H1 (cell line): ENCODE measurements at regions not wholly inside any gene's neighbourhood (a gene's known extent, or its start where the extent isn't known, plus 50 kb on each side); places are given as distances from the start of the nearest gene placed in this dataset.

Experiments used
- CTCF ChIA-PET: fragments of 300-600 bp; sonication (Branson Sonifier 250); formaldehyde crosslinking; loops from one replicate; lab custom pipeline; 2021; ENCODE audit not compliant: partially characterized antibody; lab: Charles Lee
- POLR2A ChIA-PET: fragments of 300-600 bp; sonication (Branson Sonifier 250); formaldehyde crosslinking; loops from one replicate; lab custom pipeline; 2021; ENCODE audit warnings: inconsistent platforms; ENCODE audit not compliant: partially characterized antibody; lab: Charles Lee
- DNase-seq, 2 experiments: peaks; one replicate each; pipeline versions ENCODE4 v3.0.0 to v3.0.0-alpha.2; 2010 to 2022; ENCODE audit warnings: low spot score in 2 of 2, low read depth in 1 of 2, mixed read lengths in 1 of 2
- FAIRE-seq: peaks from 2 replicates; lab custom pipeline; 2011; peaks lifted over from hg19 to GRCh38; lab: Jason Lieb, UNC
- H2AFZ ChIP-seq: 2 replicates; pipeline ENCODE4 v1.8.1; 2012; ENCODE audit warnings: low read length, inconsistent platforms
- H2AK5ac ChIP-seq: 2 replicates; pipeline ENCODE4 v1.6.1; 2013; ENCODE audit warnings: low read depth, low read length
- H2BK120ac ChIP-seq: replicated peaks from 2 replicates; pipeline ENCODE3; 2013; ENCODE audit warnings: low read depth, low read length, inconsistent platforms
- H2BK12ac ChIP-seq: 2 replicates; pipeline ENCODE4 v1.6.1; 2013; ENCODE audit warnings: low read depth, low read length
- H2BK15ac ChIP-seq: 2 replicates; pipeline ENCODE4 v1.6.1; 2013; ENCODE audit warnings: low read length
- H2BK20ac ChIP-seq: 2 replicates; pipeline ENCODE4 v1.6.1; 2013; ENCODE audit warnings: low read length
- H2BK5ac ChIP-seq: 2 replicates; pipeline ENCODE4 v1.6.1; 2013; ENCODE audit warnings: low read depth, low read length
- H3K14ac ChIP-seq: 2 replicates; pipeline ENCODE4 v1.6.1; 2013; ENCODE audit warnings: inconsistent platforms; ENCODE audit not compliant: insufficient read length
- H3K18ac ChIP-seq: 2 replicates; pipeline ENCODE4 v1.6.1; 2013; ENCODE audit warnings: low read length; ENCODE audit errors: extremely low read depth
- H3K23ac ChIP-seq: 2 replicates; pipeline ENCODE4 v1.6.1; 2013; ENCODE audit warnings: inconsistent platforms; ENCODE audit not compliant: insufficient read length
- H3K23me2 ChIP-seq: 2 replicates; pipeline ENCODE4 v1.6.1; 2013; ENCODE audit warnings: low read depth, low read length
- H3K27ac ChIP-seq: 2 replicates; pipeline ENCODE4 v1.6.1; 2011; ENCODE audit warnings: low read depth, low read length, inconsistent platforms
- H3K27me3 ChIP-seq, 4 experiments: replicated peaks in 1 of 4; 1 replicate in 1 of 4; 2 replicates in 3 of 4; pipeline versions ENCODE4 v1.6.1 to v1.8.1; 2011 to 2013; ENCODE audit warnings: low read length in 3 of 4, mild to moderate bottlenecking in 3 of 4, inconsistent platforms in 2 of 4, mixed read lengths in 2 of 4, moderate library complexity in 1 of 4; ENCODE audit not compliant: control insufficient read depth in 3 of 4, insufficient read depth in 3 of 4; ENCODE audit errors: extremely low read depth in 1 of 4
- H3K36me3 ChIP-seq, 4 experiments: 2 replicates each; pipeline versions ENCODE4 v1.6.1 to v1.8.1; 2011 to 2013; ENCODE audit warnings: mild to moderate bottlenecking in 4 of 4, low read length in 3 of 4, moderate library complexity in 2 of 4, control low read depth in 1 of 4, inconsistent platforms in 1 of 4; ENCODE audit not compliant: insufficient read depth in 4 of 4, control insufficient read depth in 2 of 4
- H3K4ac ChIP-seq: replicated peaks from 2 replicates; pipeline ENCODE3; 2013; ENCODE audit warnings: low read length, low read depth, mixed read lengths, inconsistent platforms; ENCODE audit not compliant: insufficient read length
- H3K4me1 ChIP-seq, 4 experiments: replicated peaks in 1 of 4; 1 replicate in 1 of 4; 2 replicates in 3 of 4; pipeline versions ENCODE4 v1.6.1 to v1.8.1; 2011 to 2013; ENCODE audit warnings: low read length in 3 of 4, inconsistent platforms in 2 of 4, mixed read lengths in 1 of 4; ENCODE audit not compliant: insufficient read depth in 4 of 4, control insufficient read depth in 3 of 4
- H3K4me2 ChIP-seq, 2 experiments: 2 replicates each; pipeline versions ENCODE4 v1.6.1 to v1.8.1; 2011 to 2013; ENCODE audit warnings: low read depth in 2 of 2, low read length in 2 of 2, control low read depth in 1 of 2, inconsistent platforms in 1 of 2, mild to moderate bottlenecking in 1 of 2; ENCODE audit not compliant: insufficient read depth in 1 of 2
- H3K4me3 ChIP-seq, 4 experiments: fragments of 200-600, 300-600 bp in 1 of 4; sonication (generic), shearing (Covaris generic), sonication (Bioruptor Twin) in 1 of 4; 2 replicates each; pipeline versions ENCODE4 v1.5.1 to v1.8.1; 2011 to 2016; ENCODE audit warnings: low read length in 4 of 4, low read depth in 3 of 4, control low read depth in 2 of 4, inconsistent platforms in 2 of 4, mild to moderate bottlenecking in 2 of 4, mixed read lengths in 1 of 4, moderate library complexity in 1 of 4; ENCODE audit not compliant: insufficient read depth in 2 of 4; ENCODE audit errors: extremely low read depth in 1 of 4
- H3K56ac ChIP-seq: replicated peaks from 2 replicates; pipeline ENCODE3; 2013; ENCODE audit warnings: low read depth, mild to moderate bottlenecking, mixed read lengths, low read length, inconsistent platforms; ENCODE audit not compliant: insufficient read length
- H3K79me1 ChIP-seq: 2 replicates; pipeline ENCODE4 v1.6.1; 2013; ENCODE audit warnings: low read depth, low read length, control low read depth
- H3K79me2 ChIP-seq, 2 experiments: 2 replicates each; pipeline versions ENCODE4 v1.6.1 to v1.8.1; 2012 to 2013; ENCODE audit warnings: low read length in 2 of 2, mild to moderate bottlenecking in 2 of 2, inconsistent platforms in 1 of 2; ENCODE audit not compliant: insufficient read depth in 2 of 2, control insufficient read depth in 1 of 2
- H3K9ac ChIP-seq, 4 experiments: replicated peaks in 1 of 4; 1 replicate in 1 of 4; 2 replicates in 3 of 4; pipeline versions ENCODE4 v1.6.1 to v1.8.1; 2011 to 2013; ENCODE audit warnings: low read depth in 3 of 4, low read length in 3 of 4, control low read depth in 2 of 4, mild to moderate bottlenecking in 2 of 4, moderate library complexity in 2 of 4, inconsistent platforms in 1 of 4; ENCODE audit errors: extremely low read depth in 1 of 4
- H3K9me3 ChIP-seq, 2 experiments: 2 replicates each; pipeline versions ENCODE4 v1.6.1 to v1.8.1; 2012 to 2013; ENCODE audit warnings: mild to moderate bottlenecking in 2 of 2, moderate library complexity in 2 of 2, control low read depth in 1 of 2, inconsistent platforms in 1 of 2, low read depth in 1 of 2, low read length in 1 of 2, mixed read lengths in 1 of 2; ENCODE audit not compliant: insufficient read depth in 2 of 2
- H4K20me1 ChIP-seq, 2 experiments: replicated peaks in 1 of 2; 2 replicates each; pipeline versions ENCODE3 to v1.8.1; 2011 to 2013; ENCODE audit warnings: inconsistent platforms in 2 of 2, low read length in 2 of 2, mild to moderate bottlenecking in 1 of 2; ENCODE audit not compliant: insufficient read depth in 2 of 2, control insufficient read depth in 1 of 2
- H4K5ac ChIP-seq: 2 replicates; pipeline ENCODE4 v1.6.1; 2013; ENCODE audit warnings: low read length, low read depth, mixed read lengths, inconsistent platforms; ENCODE audit not compliant: insufficient read length
- H4K8ac ChIP-seq: 2 replicates; pipeline ENCODE4 v1.8.0; 2013; ENCODE audit warnings: mild to moderate bottlenecking, moderate library complexity, low read length, inconsistent platforms; ENCODE audit not compliant: insufficient read depth; ENCODE audit errors: extremely low read depth
- H4K91ac ChIP-seq: replicated peaks from 2 replicates; pipeline ENCODE3; 2013; ENCODE audit warnings: low read length, mixed read lengths, inconsistent platforms; ENCODE audit not compliant: insufficient read length
- ASH2L ChIP-seq: fragments of 200-600, 300-600 bp; sonication (generic); IDR thresholded peaks from one replicate; pipeline ENCODE4 v1.7.1; 2017; ENCODE audit warnings: low read length
- ATF3 ChIP-seq: IDR thresholded peaks from 2 replicates; pipeline ENCODE4 v1.6.1; 2011; ENCODE audit warnings: low read depth, mild to moderate bottlenecking, low read length; ENCODE audit not compliant: insufficient read depth
- BRCA1 ChIP-seq: IDR thresholded peaks from 2 replicates; pipeline ENCODE4 v1.6.1; 2012; ENCODE audit warnings: low read depth, low read length, improper control_type of control experiment
- CBX5 ChIP-seq: fragments of 300-800, 300-1000 bp; sonication (generic); IDR thresholded peaks from 2 replicates; pipeline ENCODE4 v1.7.1; 2016; ENCODE audit warnings: antibody characterized with exemption, low read length, low read depth
- CEBPB ChIP-seq: IDR thresholded peaks from 2 replicates; pipeline ENCODE4 v1.6.1; 2012; ENCODE audit warnings: low read depth, low read length
- CTBP2 ChIP-seq: IDR thresholded peaks from 2 replicates; pipeline ENCODE4 v1.7.0; 2011; ENCODE audit warnings: borderline replicate concordance, mild to moderate bottlenecking, moderate library complexity, mixed read lengths, low read length; ENCODE audit not compliant: insufficient read depth, insufficient read length
- EGR1 ChIP-seq: IDR thresholded peaks from 2 replicates; pipeline ENCODE4 v1.6.1; 2011; ENCODE audit warnings: low read depth, low read length, borderline replicate concordance
- GTF2F1 ChIP-seq: IDR thresholded peaks from 2 replicates; pipeline ENCODE4 v1.6.1; 2012; ENCODE audit warnings: low read depth, low read length, improper control_type of control experiment, borderline replicate concordance
- KDM1A ChIP-seq: fragments of 200-600, 300-600 bp; sonication (generic); IDR thresholded peaks from 2 replicates; pipeline ENCODE4 v1.7.1; 2016; ENCODE audit warnings: mild to moderate bottlenecking, low read length, borderline replicate concordance
- MAX ChIP-seq: IDR thresholded peaks from 2 replicates; pipeline ENCODE4 v1.6.1; 2012; ENCODE audit warnings: inconsistent platforms
- POLR2A ChIP-seq, 2 experiments: IDR thresholded peaks; 1 replicate in 1 of 2; 2 replicates in 1 of 2; pipeline ENCODE4 v1.6.1; 2011; ENCODE audit warnings: low read depth in 2 of 2, low read length in 2 of 2, mild to moderate bottlenecking in 2 of 2; ENCODE audit errors: control extremely low read depth in 1 of 2
- SAP30 ChIP-seq: fragments of 300-600 bp; sonication (generic); IDR thresholded peaks from 2 replicates; pipeline ENCODE4 v1.7.1; 2012; ENCODE audit warnings: low read length, moderate library complexity, mild to moderate bottlenecking, inconsistent platforms; ENCODE audit not compliant: insufficient read depth, insufficient replicate concordance
- SP2 ChIP-seq: IDR thresholded peaks from 2 replicates; pipeline ENCODE4 v1.6.1; 2012; ENCODE audit warnings: mild to moderate bottlenecking, low read length, inconsistent platforms
- WGBS, 2 experiments: shearing (Covaris generic) in 1 of 2; methylation state at CpG; one replicate each; pipeline versions ENCODE4 v1.1.6 to v1.1.7; 2013 to 2015; ENCODE audit warnings: low lambda C conversion rate in 2 of 2, mixed read lengths in 2 of 2, inconsistent platforms in 1 of 2, low coverage in 1 of 2, missing lambda C conversion rate in 1 of 2; ENCODE audit not compliant: insufficient replicate concordance in 2 of 2, insufficient coverage in 1 of 2, insufficient read length in 1 of 2; ENCODE audit errors: extremely low coverage in 1 of 2, missing lambda C conversion rate in 1 of 2; 5-methylcytosine and 5-hydroxymethylcytosine counted together

- Histone ChIP-seq H3K27ac (no peak overlapping the region), H3K9ac (no peak overlapping the region), H4K91ac (no peak overlapping the region), H3K4ac (no peak overlapping the region), H3K9me3 (peaks cover 3 to 6% of the 10 kb centered on the region in 2 experiments; a peak in 2 of 4 replicates), H3K27me3 (0 out of 7 replicates have a peak, but pooled peaks cover 0 to 2% (median 0%) of the 10 kb centered on the region in 4 experiments), H2BK15ac (no peak overlapping the region), H4K8ac (no peak overlapping the region), H3K79me2 (no peaks in the 10 kb centered on the region), H3K18ac (no peak overlapping the region), H3K79me1 (no peaks in the 10 kb centered on the region), H4K5ac (no peak overlapping the region), H2AFZ (no peak overlapping the region), H2BK120ac (no peak overlapping the region), H3K14ac (no peak overlapping the region), H2BK5ac (no peak overlapping the region), H2BK20ac (no peak overlapping the region), H3K23me2 (no peaks in the 10 kb centered on the region), H2AK5ac (no peak overlapping the region), H3K36me3 (no peaks in the 10 kb centered on the region; a peak in 1 of 8 replicates), H3K4me2 (no peak overlapping the region), H3K56ac (no peak overlapping the region), H3K23ac (no peak overlapping the region), H3K4me3 (no peak overlapping the region), H4K20me1 (no peaks in the 10 kb centered on the region), H3K4me1 (no peaks in the 10 kb centered on the region), H2BK12ac (no peak overlapping the region)
- CTCF ChIA-PET: no interaction called here
- TF ChIP-seq EGR1 (no peak), SP2 (no peak), POLR2A (IDR thresholded peaks at IDR 0.05; ENCODE audit: control extremely low read depth in 1 of 2, low read depth in 2 of 2, low read length in 2 of 2) (no peak), CTBP2 (no peak), ASH2L (no peak), BRCA1 (no peak), SAP30 (no peak), CBX5 (no peak), MAX (no peak), GTF2F1 (no peak), CEBPB (no peak), ATF3 (no peak), KDM1A (no peak)
- no peak for DNase-seq
- 82% methylated on average over 8 of the region's 8 CpGs; no CpG with 5 or more reads in 1 of the 2 experiments for WGBS, 2 experiments
- POLR2A ChIA-PET: no interaction called here
- FAIRE-seq: no peak
Measured at GRCh38 chr12:113552760-113553159, 81.1 kb upstream of the LHX5 start.
